CD1c-positive myeloid dendritic cell (primary cell): ENCODE measurements at regions not wholly inside any gene's neighbourhood (a gene's known extent, or its start where the extent isn't known, plus 50 kb on each side); places are given as distances from the start of the nearest gene placed in this dataset.

Experiments
- DNase-seq: peaks from one replicate; pipeline ENCODE4 v3.0.0-alpha.2; 2016; ENCODE audit errors: extremely low spot score

DNA sequence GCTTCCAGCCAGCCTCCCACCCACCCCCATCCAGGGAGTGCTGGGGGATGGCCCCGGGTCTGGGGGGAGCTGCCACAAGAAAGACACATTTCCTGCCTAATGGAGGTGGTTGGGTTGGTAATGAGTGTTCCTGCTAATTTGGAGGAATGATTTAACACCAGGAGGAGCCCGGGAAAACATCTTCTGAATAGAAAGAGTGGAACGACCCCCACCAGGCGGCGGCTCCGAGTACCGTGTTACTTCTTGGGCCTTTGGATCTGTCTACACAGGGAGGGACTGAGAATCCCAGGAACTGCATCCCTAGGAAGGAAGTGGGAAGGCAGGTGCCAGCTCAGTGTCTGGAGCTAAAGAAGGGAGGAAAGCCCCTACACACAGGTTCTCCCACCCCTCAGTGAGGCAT, 64.6 kb downstream of the TSPAN17 start:
- no peak for DNase-seq

DNA sequence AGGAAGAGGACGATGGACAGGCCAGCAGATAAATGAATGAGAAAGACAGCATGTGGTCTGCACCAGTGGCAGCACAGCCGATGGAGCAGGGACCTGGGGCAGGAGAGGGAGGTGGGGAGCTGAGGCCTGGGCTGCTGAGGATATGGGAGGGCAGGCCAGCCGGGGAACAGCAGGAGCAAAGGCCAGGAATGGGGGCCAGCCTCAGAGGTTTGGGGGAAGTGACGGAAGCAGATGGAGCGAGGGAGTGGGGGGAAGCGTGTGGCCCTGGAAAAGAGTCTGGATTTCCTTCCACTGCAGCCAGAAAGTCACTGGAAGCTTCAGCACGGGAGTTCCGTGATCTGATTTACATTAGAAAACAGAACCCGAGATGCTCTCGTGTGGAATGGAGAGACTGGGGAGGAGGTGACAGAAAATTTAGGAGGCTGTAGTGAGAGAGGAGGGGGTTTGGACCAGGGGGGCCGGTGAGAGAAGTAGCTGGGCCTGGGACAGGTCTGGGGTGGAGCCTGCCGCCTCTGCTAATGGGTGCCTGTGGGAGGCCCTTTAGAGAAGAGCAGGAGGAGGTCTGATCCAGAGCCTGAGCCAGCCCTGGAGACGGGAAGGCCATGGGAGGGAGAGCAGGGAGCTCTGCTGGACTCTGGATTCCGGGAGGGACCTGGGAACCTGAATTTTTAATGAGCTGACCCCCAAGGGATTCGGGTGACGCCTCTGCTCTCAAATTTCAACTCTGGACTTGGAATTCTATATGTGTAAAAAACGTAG, 65.4 kb downstream of the TSPAN17 start:
- no peak for DNase-seq

DNA sequence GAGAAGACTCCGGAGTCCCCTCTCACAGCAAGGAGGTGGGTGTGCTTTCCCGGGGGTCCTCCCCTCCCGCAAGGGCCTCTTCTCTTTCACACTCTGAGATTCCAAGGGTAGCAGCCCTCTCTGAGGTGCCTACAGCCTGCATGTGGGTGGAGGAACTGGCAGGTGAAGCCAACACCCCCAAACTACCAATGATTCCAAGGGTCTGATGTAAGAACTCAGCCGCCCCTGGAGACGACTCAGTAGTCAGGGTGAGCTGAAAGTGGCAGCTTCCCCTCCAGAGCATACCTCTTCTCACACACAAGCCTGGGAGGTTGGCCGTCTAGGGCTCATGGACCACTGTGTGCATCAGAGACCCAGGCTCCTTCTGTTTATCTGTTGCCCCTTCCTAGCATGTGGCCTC, 66.1 kb downstream of the TSPAN17 start:
- DNase-seq, result no peak

DNA sequence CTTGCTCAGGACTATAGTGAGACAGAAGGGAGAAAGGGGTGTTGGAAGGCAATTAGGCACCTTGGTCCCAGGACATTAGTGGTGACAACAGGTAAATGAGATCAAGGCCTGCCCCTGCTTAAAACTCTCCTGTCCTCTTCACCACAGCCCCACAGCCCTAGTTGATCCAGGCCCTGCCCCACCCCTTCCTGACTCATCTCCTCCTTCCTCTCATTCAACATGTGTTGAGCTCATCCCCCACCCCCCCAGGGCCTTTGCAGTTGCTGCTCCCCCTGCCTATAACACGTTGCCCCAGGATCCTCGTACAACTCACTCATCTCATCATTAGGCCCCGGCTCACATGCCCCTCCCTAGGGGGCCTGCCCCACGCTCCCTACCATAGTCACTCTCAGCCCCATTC, 66.8 kb downstream of the TSPAN17 start:
- DNase-seq, result no peak

DNA sequence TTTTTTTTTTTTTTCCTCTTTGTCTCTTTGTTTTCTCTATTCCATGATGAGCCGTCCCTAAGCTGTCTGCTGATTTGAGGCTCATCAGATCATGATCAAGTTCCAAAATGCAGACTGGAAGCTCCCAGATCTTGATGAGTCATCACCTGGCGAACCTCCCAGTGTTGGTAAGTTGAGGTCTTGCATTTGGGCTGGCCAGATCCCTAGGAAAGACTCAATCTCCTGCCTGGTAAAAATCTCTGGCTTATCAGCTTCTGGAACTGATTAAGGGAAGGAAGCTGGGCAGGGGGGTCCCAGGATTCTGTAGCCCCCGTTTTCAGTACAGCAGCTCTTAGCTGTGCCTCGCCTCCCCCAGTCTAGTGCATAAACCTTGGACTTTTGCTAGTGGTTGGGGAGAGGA, 69.0 kb downstream of the TSPAN17 start:
- DNase-seq, result no peak

DNA sequence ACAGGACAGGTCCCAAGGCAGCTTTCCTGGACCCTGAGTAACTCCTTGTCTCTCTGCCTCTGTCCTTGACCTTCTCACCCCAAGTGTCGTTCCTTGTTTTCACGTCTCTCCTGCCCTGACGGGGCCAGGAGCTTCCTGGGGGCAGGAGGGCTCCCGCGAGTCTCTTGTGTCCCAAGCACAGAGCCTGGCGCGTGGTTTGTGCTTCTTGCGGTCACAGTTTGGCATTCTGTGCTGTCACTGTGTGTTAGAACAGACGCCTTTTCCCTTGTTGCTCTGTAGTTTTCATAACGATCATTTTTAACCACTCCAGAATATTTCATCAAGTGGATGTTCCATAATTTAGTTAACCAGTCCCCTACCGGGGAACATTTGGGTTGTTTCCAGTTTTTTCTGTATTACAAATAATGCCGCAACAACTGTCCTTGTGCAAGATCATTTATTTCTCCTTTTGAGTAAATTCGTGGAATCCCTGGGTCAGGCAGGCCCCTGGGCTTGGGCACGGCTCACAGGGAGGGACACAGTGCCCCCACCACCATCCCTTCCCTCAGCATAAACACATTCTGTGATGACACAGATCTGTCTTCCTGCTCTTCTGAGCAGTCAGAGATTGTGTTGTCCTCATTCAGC, 71.9 kb downstream of the TSPAN17 start:
- DNase-seq, result peak; percentile 19

GRCh38 chr5:176721509-176721908, 74.2 kb downstream of the TSPAN17 start:
- no peak for DNase-seq

DNA sequence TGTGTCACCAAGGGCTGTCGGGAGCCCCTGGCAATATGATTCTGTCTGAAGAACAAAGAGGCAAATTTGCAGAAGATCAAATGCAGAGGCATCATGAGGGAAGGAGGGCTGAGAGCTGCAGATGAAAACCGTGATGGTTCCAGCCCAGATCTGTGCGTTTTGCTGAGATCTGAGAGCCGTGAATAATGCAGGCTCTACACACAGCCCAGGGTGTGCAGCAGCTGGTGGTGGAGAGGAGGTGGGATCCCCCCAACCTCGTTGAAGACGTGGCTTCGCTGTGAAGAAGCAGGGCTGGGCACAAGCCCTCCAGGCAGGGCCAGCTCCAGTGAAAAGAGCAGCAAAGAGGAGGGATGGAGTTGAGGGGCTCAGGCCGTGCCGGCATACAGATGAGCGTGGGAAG, 75.5 kb downstream of the TSPAN17 start:
- no peak for DNase-seq

DNA sequence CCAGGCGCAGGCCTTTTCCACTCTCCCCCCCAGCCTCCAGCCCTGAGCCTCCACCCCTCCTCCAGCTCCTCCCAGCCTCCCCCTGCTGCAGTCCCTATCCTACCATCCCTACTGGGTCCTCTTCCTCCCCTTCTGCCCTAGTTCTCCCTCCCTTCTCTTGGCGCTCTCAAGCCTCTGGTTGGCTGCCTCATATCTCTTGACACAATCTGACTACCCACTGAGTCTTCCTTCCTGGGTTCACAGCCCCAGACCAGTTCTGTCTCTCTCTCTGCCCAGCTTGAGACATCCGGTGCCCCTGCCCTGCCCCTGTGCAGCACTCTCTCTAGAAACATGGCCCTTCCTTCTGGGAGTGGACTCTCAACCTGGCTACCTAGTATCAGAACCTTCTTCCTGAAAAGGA, 76.2 kb downstream of the TSPAN17 start:
- no peak for DNase-seq

DNA sequence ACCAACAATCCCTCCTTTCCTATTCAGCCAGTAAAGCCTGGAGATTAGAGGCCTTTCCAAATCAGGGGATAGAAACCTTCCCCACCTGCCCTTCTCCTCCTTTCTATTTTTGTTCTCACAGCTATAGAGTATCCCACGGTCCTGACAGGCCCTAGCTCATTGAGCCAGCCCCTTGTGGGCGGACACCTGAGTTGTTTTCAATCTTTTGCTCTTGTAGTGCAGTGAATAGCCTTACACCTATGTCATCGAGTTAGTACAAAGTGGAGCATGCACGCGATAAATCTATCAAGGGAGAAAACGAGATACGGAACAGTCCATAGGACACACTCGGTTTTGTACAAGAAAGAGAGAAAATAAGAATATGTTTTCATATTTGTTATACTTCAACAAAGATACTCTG, 77.2 kb downstream of the TSPAN17 start:
- no peak for DNase-seq

DNA sequence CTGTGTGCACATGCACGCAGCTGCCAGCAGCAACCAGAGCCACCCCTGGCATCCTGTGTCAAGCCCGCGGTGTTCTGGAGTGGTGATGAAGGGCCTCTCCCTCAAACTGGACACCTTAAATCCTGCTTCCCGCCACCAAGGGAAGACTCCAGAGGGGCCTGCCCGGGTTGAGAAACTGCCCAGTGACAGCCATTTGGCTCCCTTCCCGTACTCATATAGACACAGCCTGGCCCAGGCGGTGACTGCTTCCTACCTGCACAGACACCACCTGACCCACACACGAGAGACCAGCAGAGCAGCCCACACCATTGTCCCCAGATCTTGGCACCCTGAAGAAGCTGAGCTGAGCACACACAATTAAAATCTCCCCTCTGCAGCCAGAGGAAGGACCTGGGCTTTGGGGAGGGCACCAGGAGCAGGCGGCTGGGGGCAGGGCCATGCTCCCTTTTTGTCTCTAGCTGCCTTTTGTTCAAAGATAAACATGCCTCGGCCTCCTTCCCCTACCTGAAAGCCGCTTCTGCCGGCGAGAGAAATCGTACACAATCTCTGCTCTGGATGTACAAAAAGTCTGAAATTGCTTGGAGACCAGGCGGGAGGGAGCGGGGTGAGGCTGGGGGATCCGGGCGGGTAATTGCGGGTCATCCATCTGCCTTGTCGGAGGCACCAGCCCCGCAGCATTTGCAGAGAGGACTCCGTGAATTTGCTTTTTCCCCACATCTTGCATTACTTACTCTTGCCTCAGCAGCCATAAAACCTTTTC, 78.4 kb downstream of the TSPAN17 start:
- no peak for DNase-seq

GRCh38 chr5:176726746-176727527, 79.7 kb downstream of the TSPAN17 start:
- DNase-seq, result no peak

- no peak for DNase-seq
These were observed 80.2 kb downstream of the TSPAN17 start for GRCh38 chr5:176727528-176727900.

DNA sequence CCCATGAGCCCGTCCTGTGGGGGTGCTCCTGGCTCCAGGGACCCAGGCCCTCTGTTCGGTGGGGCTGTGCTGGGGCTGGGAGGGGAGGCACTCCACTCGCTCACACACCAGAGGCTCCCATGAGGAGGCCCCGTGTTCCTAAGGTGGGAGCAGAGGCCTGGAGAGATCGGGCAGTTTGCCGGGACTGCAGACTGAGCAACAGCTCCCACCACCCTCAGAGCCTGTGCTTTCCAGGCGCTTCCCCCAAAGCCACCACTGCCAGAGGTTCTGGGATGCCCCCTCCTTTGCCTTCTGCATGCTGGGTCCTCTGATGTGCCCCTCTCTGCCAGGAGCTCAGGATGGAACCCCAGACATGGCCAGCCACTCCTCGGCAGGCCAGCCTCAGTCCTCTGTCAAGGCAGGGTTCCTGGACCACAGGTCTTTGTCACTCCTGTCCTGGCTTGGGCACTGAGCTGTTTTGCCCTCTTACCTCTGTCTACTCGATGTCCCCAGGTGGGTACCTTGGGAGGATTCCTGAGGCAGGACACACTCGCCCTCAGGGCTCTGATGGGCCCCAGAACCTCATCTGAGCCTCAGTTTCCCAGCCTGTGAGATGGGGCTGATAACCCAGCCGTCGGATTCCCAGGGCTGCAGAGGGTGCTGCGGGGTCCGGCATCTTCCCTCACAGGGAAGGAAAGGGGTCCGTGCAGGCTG, 80.8 kb downstream of the TSPAN17 start:
- DNase-seq, result no peak

DNA sequence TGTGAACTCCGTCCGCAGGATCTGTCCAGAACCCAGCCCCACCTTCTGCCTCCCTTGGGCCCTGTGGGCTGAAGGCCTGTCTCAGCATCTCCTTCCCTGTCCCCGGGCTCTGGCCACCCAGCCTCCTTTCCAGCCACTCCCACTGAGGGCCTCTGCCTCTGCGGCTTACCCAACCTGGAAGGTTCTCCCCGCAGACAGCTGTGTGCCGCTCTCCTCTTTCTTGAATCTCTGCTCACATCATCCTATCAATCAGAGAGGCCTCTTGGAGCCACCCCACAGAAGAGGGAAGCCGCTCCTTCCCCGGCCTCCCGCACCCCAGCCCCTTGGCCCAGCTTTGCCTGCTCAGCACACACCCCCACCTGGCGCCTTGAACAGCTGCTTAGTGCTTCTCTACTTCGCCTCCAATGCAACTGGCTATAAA, 81.5 kb upstream of the UNC5A start:
- no peak for DNase-seq

- no peak for DNase-seq
These were observed 79.4 kb upstream of the UNC5A start for GRCh38 chr5:176730815-176731475.

- no peak for DNase-seq
These were observed 78.7 kb upstream of the UNC5A start for GRCh38 chr5:176731506-176732160.

- no peak for DNase-seq
These were observed 78.1 kb upstream of the UNC5A start for GRCh38 chr5:176732306-176732705.

GRCh38 chr5:176732736-176733405, 77.5 kb upstream of the UNC5A start:
- no peak for DNase-seq
